Right atrium auricular region (tissue), 2 donors: ENCODE measurements at regions not wholly inside any gene's neighbourhood (a gene's known extent, or its start where the extent isn't known, plus 50 kb on each side); places are given as distances from the start of the nearest gene placed in this dataset.

ENCODE experiments used
- DNase-seq: peaks from one replicate; pipeline ENCODE4 v3.0.0-alpha.2; 2019; ENCODE audit warnings: low spot score
- H3K27ac ChIP-seq, 2 donors: fragments of 200-600 bp; sonication (generic); 1 replicate in 1 of 2; 2 replicates in 1 of 2; pipeline ENCODE4 v1.5.1; 2016 to 2019
- H3K27me3 ChIP-seq, 2 donors: fragments of 200-600 bp; sonication (generic); one replicate each; pipeline versions ENCODE4 v1.5.1 to v1.6.0; 2017 to 2019
- H3K36me3 ChIP-seq: fragments of 200-600 bp; sonication (generic); one replicate; pipeline ENCODE4 v1.5.1; 2016
- H3K4me1 ChIP-seq, 2 donors: fragments of 200-600 bp; sonication (generic); one replicate each; pipeline versions ENCODE4 v1.5.1 to v1.6.0; 2017 to 2019
- H3K4me3 ChIP-seq, 2 donors: fragments of 200-600 bp; sonication (generic); 1 replicate in 1 of 2; 2 replicates in 1 of 2; pipeline ENCODE4 v1.5.1; 2017 to 2019; ENCODE audit warnings: mild to moderate bottlenecking in 1 of 2, moderate library complexity in 1 of 2
- H3K9me3 ChIP-seq, 2 donors: fragments of 200-600 bp; sonication (generic); one replicate each; pipeline ENCODE4 v1.5.1; 2019
- TF ChIP-seq, protein P1 (sequence below), 2 donors: fragments of 200-600 bp; sonication (generic); IDR thresholded peaks; one replicate each; pipeline ENCODE4 v1.5.1; 2019; ENCODE audit warnings: antibody characterized with exemption in 2 of 2

DNA sequence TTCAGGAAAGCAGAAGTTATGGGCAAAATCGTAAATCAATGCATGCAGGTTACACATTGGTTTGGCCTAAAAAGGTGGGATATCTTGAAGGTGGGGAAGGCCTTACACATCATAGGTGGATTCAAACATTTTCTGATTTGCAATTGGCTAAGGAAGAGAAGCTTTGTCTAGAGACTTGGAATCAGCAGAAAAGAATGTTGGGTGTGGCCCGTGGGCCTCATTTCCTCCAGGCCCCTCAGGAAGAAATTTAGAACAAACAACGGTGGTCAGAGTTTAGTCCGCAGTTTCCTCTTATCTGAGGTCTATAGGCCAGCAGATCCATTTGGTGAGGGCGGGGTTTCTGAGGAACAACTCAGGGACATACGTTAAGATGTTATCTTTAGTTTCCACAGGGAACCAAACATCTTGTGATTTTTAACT is 50.9 kb upstream of the AFF3 start:
- no peaks in the 10 kb centered on the region for H3K27me3 ChIP-seq
- peaks cover 0 to 37% of the 10 kb centered on the region in 2 donors for H3K4me1 ChIP-seq
- no peak for DNase-seq

DNA sequence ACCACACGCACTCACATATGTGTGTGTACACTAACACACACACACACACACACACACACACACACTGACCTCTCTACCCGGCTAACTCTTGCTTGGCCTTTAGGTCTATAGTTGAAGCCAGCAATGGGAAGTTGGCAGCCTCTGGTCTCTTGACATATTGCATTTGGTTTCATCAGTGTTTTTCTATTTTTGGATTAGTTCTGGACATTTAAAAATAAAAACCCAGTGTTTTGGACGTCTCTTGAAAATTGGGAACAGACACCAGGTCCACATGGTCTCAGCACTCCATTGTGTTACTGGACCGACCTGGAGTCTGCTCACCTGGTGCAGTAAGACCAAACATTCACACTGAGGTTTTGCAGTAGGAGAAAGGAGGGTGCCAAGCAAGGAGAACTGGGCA is 50.4 kb upstream of the AFF3 start:
- TF ChIP-seq, protein P1, sequence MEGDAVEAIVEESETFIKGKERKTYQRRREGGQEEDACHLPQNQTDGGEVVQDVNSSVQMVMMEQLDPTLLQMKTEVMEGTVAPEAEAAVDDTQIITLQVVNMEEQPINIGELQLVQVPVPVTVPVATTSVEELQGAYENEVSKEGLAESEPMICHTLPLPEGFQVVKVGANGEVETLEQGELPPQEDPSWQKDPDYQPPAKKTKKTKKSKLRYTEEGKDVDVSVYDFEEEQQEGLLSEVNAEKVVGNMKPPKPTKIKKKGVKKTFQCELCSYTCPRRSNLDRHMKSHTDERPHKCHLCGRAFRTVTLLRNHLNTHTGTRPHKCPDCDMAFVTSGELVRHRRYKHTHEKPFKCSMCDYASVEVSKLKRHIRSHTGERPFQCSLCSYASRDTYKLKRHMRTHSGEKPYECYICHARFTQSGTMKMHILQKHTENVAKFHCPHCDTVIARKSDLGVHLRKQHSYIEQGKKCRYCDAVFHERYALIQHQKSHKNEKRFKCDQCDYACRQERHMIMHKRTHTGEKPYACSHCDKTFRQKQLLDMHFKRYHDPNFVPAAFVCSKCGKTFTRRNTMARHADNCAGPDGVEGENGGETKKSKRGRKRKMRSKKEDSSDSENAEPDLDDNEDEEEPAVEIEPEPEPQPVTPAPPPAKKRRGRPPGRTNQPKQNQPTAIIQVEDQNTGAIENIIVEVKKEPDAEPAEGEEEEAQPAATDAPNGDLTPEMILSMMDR (IDR thresholded peaks at IDR 0.05), result no peak

More for the DNA sequence above, 50.9 kb upstream of the AFF3 start:
- H3K27ac ChIP-seq, result peak overlapping the region; percentile 44 to 53
- no peaks in the 10 kb centered on the region for H3K9me3 ChIP-seq
- TF ChIP-seq, protein P1 (IDR thresholded peaks at IDR 0.05), result no peak
- H3K4me3 ChIP-seq, result no peak overlapping the region
- H3K36me3 ChIP-seq, result no peaks in the 10 kb centered on the region

DNA sequence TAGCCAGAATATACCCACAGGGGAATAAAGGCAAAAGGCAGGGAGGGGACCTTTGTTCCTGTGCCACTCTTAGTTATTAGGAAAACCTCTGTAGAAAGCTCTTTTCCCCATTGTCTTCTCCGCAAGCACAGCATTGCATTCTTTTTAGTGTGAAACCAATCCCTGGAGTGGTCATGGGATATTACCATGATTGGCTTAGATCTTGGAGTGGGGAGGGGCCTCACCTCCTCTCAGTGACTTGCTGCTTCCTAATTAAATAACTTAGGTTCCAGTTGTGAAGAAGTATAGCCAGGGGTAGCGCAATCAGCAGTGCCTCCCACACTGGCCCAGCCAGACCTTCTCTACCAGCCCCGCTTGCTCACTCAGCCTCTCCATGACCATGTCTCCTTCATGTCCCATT is 49.9 kb upstream of the AFF3 start:
- Histone ChIP-seq H3K4me1 (peaks cover 0 to 27% of the 10 kb centered on the region in 2 donors), H3K4me3 (no peak overlapping the region), H3K27me3 (no peaks in the 10 kb centered on the region), H3K9me3 (no peaks in the 10 kb centered on the region), H3K27ac (peak overlapping the region; percentile 44 to 53), H3K36me3 (no peaks in the 10 kb centered on the region)
- TF ChIP-seq, protein P1 (IDR thresholded peaks at IDR 0.05), result no peak
- no peak for DNase-seq

More for the DNA sequence above, 50.4 kb upstream of the AFF3 start:
- no peaks in the 10 kb centered on the region for H3K27me3 ChIP-seq
- no peaks in the 10 kb centered on the region for H3K9me3 ChIP-seq
- peak overlapping the region; percentile 44 to 53 for H3K27ac ChIP-seq
- peaks cover 0 to 32% of the 10 kb centered on the region in 2 donors for H3K4me1 ChIP-seq
- H3K36me3 ChIP-seq, result no peaks in the 10 kb centered on the region
- no peak overlapping the region for H3K4me3 ChIP-seq
- no peak for DNase-seq
